K562 (cell line): ENCODE measurements at regions not wholly inside any gene's neighbourhood (a gene's known extent, or its start where the extent isn't known, plus 50 kb on each side); places are given as distances from the start of the nearest gene placed in this dataset.

Experiments used
- ATAC-seq: fragments of 200-7000 bp; cut with Tn5 transposase; 3 replicates; pipeline ENCODE4 v1.9.1; 2020; ENCODE audit warnings: moderate library complexity
- BruUV-seq: library from RNA; stranded (reverse); fragments of 400-500 nt; replicated peaks from 2 replicates; lab custom pipeline; 2021; lab: Mats Ljungman, UMichigan
- CTCF ChIA-PET: fragments of 300-600 bp; formaldehyde crosslinking; extraction: SDS; loops from one replicate; lab custom pipeline; 2021; ENCODE audit warnings: low intra/inter-chr PET ratio; lab: Yijun Ruan, JAX
- POLR2A ChIA-PET: fragments of 300-600, 350-650 bp; sonication (Branson Sonifier 250); formaldehyde crosslinking; extraction: SDS; loops from one replicate; lab custom pipeline; 2021; ENCODE audit warnings: antibody characterized with exemption, inconsistent platforms; lab: Yijun Ruan, JAX
- DNase-seq, 4 experiments: peaks; one replicate each; pipeline versions ENCODE4 v3.0.0 to v3.0.0-alpha.2; 2011 to 2018; ENCODE audit warnings: low spot score in 3 of 4, mixed read lengths in 3 of 4; ENCODE audit errors: extremely low read depth in 1 of 4
- FAIRE-seq: peaks from 2 replicates; lab custom pipeline; 2011; peaks lifted over from hg19 to GRCh38; lab: Jason Lieb, UNC
- H2AFZ ChIP-seq: 2 replicates; pipeline ENCODE4 v1.6.0; 2011; ENCODE audit warnings: low read depth, low read length, control low read depth, inconsistent platforms
- H3K27ac ChIP-seq: fragments of 200-600 bp; 3 replicates; pipeline ENCODE4 v1.8.0; 2011; ENCODE audit warnings: low read depth, mild to moderate bottlenecking, control low read depth, inconsistent platforms, low read length, moderate library complexity, mixed read lengths; ENCODE audit errors: extremely low read depth
- H3K27me3 ChIP-seq, 2 experiments: fragments of 300-600 bp in 1 of 2; 2 replicates in 1 of 2; 3 replicates in 1 of 2; pipeline versions ENCODE4 v1.6.0 to v1.8.0; 2011; ENCODE audit warnings: inconsistent platforms in 2 of 2, low read length in 2 of 2, mild to moderate bottlenecking in 1 of 2, mixed read lengths in 1 of 2, moderate library complexity in 1 of 2; ENCODE audit not compliant: control insufficient read depth in 2 of 2, insufficient read depth in 2 of 2
- H3K36me3 ChIP-seq: fragments of 300-600 bp; 3 replicates; pipeline ENCODE4 v1.8.0; 2011; ENCODE audit warnings: mild to moderate bottlenecking, low read length, inconsistent platforms; ENCODE audit not compliant: control insufficient read depth, insufficient read depth
- H3K4me1 ChIP-seq, 2 experiments: fragments of 200-600 bp in 1 of 2; replicated peaks in 1 of 2; 2 replicates in 1 of 2; 3 replicates in 1 of 2; pipeline versions ENCODE4 v1.5.1 to v1.8.0; 2011; ENCODE audit warnings: inconsistent platforms in 2 of 2, low read length in 2 of 2, mild to moderate bottlenecking in 1 of 2, mixed read lengths in 1 of 2, moderate library complexity in 1 of 2; ENCODE audit not compliant: control insufficient read depth in 2 of 2, insufficient read depth in 2 of 2
- H3K4me2 ChIP-seq: 2 replicates; pipeline ENCODE4 v1.6.1; 2011; ENCODE audit warnings: low read length, control low read depth, inconsistent platforms, mixed read lengths; ENCODE audit not compliant: insufficient read depth
- H3K4me3 ChIP-seq: fragments of 200-600 bp; sonication (generic), shearing (Covaris generic); 2 replicates; pipeline ENCODE4 v1.5.1; 2016; ENCODE audit warnings: control low read depth, inconsistent platforms
- H3K79me2 ChIP-seq: fragments of 200-600 bp; 3 replicates; pipeline ENCODE4 v1.8.0; 2011; ENCODE audit warnings: low read length, inconsistent platforms; ENCODE audit not compliant: control insufficient read depth, insufficient read depth
- H3K9ac ChIP-seq, 2 experiments: 2 replicates each; pipeline versions ENCODE4 v1.6.0 to v1.6.1; 2011; ENCODE audit warnings: low read depth in 2 of 2, low read length in 2 of 2, control low read depth in 1 of 2, inconsistent platforms in 1 of 2, mild to moderate bottlenecking in 1 of 2, mixed read lengths in 1 of 2; ENCODE audit not compliant: insufficient read depth in 1 of 2
- H3K9me1 ChIP-seq: one replicate; pipeline ENCODE4 v1.6.0; 2011; ENCODE audit warnings: inconsistent platforms, mild to moderate bottlenecking, low read length, moderate library complexity; ENCODE audit not compliant: control insufficient read depth, insufficient read depth
- H3K9me3 ChIP-seq: replicated peaks from 2 replicates; pipeline ENCODE4 v1.5.1; 2011; ENCODE audit warnings: low read depth, low read length, inconsistent platforms; ENCODE audit not compliant: control insufficient read depth, insufficient read depth
- H4K20me1 ChIP-seq: replicated peaks from 2 replicates; pipeline ENCODE4 v1.6.1; 2011; ENCODE audit warnings: low read length, inconsistent platforms, mixed read lengths; ENCODE audit not compliant: control insufficient read depth, insufficient read depth
- ADNP ChIP-seq: fragments of 200-800 bp; sonication (Bioruptor generic); IDR thresholded peaks from 2 replicates; pipeline ENCODE4 v1.6.1; 2016; ENCODE audit warnings: missing genetic modification characterization, missing compliant biosample characterization
- BRD9 ChIP-seq: fragments of 450-650 bp; IDR thresholded peaks from 2 replicates; pipeline ENCODE4 v1.6.1; 2018; ENCODE audit warnings: low read depth; ENCODE audit not compliant: partially characterized antibody
- ETV1 ChIP-seq: fragments of 450-650 bp; conservative IDR thresholded peaks from 2 replicates; pipeline ENCODE4 v1.6.1; 2016; ENCODE audit warnings: missing genetic modification characterization, control low read depth, low read depth, missing compliant biosample characterization
- FOXK2 ChIP-seq, 2 experiments: fragments of 450-650 bp; IDR thresholded peaks in 1 of 2; conservative IDR thresholded peaks in 1 of 2; 2 replicates each; pipeline ENCODE4 v1.6.1; 2016; ENCODE audit warnings: low read depth in 2 of 2, mild to moderate bottlenecking in 1 of 2
- HOXB6 ChIP-seq: fragments of 250-450 bp; sonication (Bioruptor Pico); IDR thresholded peaks from 2 replicates; pipeline ENCODE4 v1.5.1; 2022; ENCODE audit warnings: mild to moderate bottlenecking, borderline replicate concordance
- HSF4 ChIP-seq: fragments of 250-450 bp; sonication (Bioruptor Pico); IDR thresholded peaks from 2 replicates; pipeline ENCODE4 v2.1.2; 2022; ENCODE audit warnings: mild to moderate bottlenecking, moderate library complexity, borderline replicate concordance
- LCOR ChIP-seq: sonication (generic); formaldehyde crosslinking; IDR thresholded peaks from 2 replicates; pipeline ENCODE4 v1.8.0; 2022; ENCODE audit warnings: mild to moderate bottlenecking, missing genetic modification reagents
- NCOA1 ChIP-seq: fragments of 450-650 bp; IDR thresholded peaks from 2 replicates; pipeline ENCODE4 v1.6.1; 2016; ENCODE audit warnings: low read depth
- NR1H2 ChIP-seq: sonication (generic); formaldehyde crosslinking; IDR thresholded peaks from 2 replicates; pipeline ENCODE4 v1.4.0; 2020; ENCODE audit warnings: mild to moderate bottlenecking, missing genetic modification reagents
- PBX2 ChIP-seq, 2 experiments: IDR thresholded peaks in 1 of 2; conservative IDR thresholded peaks in 1 of 2; 2 replicates each; pipeline ENCODE4 v1.6.1; 2016; ENCODE audit warnings: low read depth in 2 of 2, mild to moderate bottlenecking in 1 of 2, missing compliant biosample characterization in 1 of 2, missing genetic modification characterization in 1 of 2, moderate library complexity in 1 of 2
- POLR2A ChIP-seq: fragments of 450-650 bp; conservative IDR thresholded peaks from 2 replicates; pipeline ENCODE4 v1.6.1; 2016
- RBM17 ChIP-seq: fragments of 200-400 bp; formaldehyde crosslinking; IDR thresholded peaks from 2 replicates; pipeline ENCODE4 v1.6.1; 2017; ENCODE audit warnings: low read depth, mild to moderate bottlenecking, low read length, borderline replicate concordance
- UBTF ChIP-seq, 2 experiments: IDR thresholded peaks; 2 replicates each; pipeline ENCODE4 v1.6.1; 2012; ENCODE audit warnings: improper control_type of control experiment in 2 of 2, low read depth in 2 of 2, low read length in 2 of 2, borderline replicate concordance in 1 of 2
- WHSC1 ChIP-seq: IDR thresholded peaks from one replicate; pipeline ENCODE4 v1.6.1; 2012; ENCODE audit warnings: low read length, control low read depth, inconsistent platforms
- XRCC4 ChIP-seq: IDR thresholded peaks from one replicate; pipeline ENCODE4 v1.6.1; 2011; ENCODE audit not compliant: insufficient read depth, insufficient read length; ENCODE audit errors: extremely low read depth
- ZFX ChIP-seq: sonication (generic); formaldehyde crosslinking; IDR thresholded peaks from 2 replicates; pipeline ENCODE4 v1.8.0; 2022; ENCODE audit warnings: mild to moderate bottlenecking, missing genetic modification reagents, moderate library complexity
- ZNF282 ChIP-seq: sonication (generic); formaldehyde crosslinking; IDR thresholded peaks from 2 replicates; pipeline ENCODE4 v1.8.1; 2023; ENCODE audit warnings: missing genetic modification reagents
- ZNF785 ChIP-seq: fragments of 250-450 bp; sonication (Bioruptor Pico); IDR thresholded peaks from 2 replicates; pipeline ENCODE4 v1.4.0; 2020; ENCODE audit warnings: mild to moderate bottlenecking
- WGBS: fragments of 100-300 bp; shearing (Covaris generic); methylation state at CpG from one replicate; pipeline ENCODE4 v1.1.6; 2016; ENCODE audit warnings: low coverage, mixed read lengths; ENCODE audit not compliant: insufficient coverage; ENCODE audit errors: missing lambda C conversion rate; 5-methylcytosine and 5-hydroxymethylcytosine counted together
- in situ Hi-C: fragments of 300-500 bp; cut with MboI; formaldehyde crosslinking; loops from 4 replicates; pipeline ENCODE4 v1.15.0; 2018; ENCODE audit warnings: inconsistent platforms, mixed read lengths
- intact Hi-C: fragments of 100-400 bp; cut with micrococcal nuclease; formaldehyde crosslinking; loops from 2 replicates; pipeline ENCODE4 v1.14.2; 2022

DNA sequence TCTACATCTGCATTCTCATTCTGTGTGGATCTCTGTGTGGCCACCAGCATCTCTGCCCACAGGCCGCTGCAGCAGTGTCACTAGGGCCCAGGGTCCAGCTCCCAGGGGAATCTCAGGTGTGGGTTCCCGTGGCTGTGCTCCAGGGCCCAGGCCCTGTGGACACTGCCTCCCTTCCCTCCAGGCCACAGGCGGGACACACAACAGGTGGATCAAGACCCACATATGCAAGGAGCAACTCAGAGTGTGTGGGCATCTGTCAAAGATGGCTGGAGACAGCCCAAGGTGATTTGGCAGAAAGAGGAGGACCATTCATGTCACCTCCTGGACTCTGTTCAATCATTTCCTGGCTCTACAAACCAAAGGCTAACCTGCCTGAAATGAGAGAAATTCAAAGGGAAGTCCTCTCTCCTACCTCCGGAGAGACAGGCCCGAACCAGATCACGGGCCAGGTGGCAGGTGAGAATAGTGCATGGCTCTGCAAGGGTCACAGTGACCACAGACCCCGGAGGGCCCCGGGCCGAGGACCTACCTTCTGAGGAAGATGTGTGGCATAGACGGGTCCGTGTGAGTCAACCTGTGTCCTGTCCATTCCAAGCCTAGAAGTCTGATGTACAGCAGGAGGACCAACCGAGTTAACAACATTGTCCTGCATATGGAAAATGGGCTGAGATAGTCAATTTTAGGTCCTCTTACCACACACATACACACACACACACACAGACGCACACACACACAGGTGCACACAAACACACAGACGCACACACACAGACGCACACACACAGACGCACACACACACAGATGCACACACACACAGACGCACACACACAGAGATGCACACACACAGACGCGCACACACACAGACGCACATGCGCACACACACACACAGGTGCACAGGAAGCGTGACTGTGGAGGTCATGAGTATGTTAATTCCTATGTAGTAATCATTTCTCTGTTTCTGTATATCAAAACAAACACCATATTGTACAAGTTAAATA lies 1068.5 kb downstream of the BRD1 start:
- Histone ChIP-seq H3K4me2 (no peak overlapping the region), H3K9me3 (no peaks in the 10 kb centered on the region), H3K79me2 (no peaks in the 10 kb centered on the region), H3K36me3 (no peaks in the 10 kb centered on the region), H4K20me1 (no peaks in the 10 kb centered on the region), H3K4me1 (no peaks in the 10 kb centered on the region), H3K9me1 (no peaks in the 10 kb centered on the region), H3K27ac (no peak overlapping the region), H2AFZ (no peak overlapping the region), H3K9ac (no peak overlapping the region), H3K27me3 (peaks cover 0 to 4% of the 10 kb centered on the region in 2 experiments; a peak in 1 of 5 replicates), H3K4me3 (no peak overlapping the region)
- ATAC-seq (no peak), FAIRE-seq (no peak), DNase-seq (no peak)
- WGBS: under 1% methylated on average over 21 of the region's 22 CpGs
- BruUV-seq: no TSS peak
- in situ Hi-C loops (no loop called here), intact Hi-C loops (no loop called here)
- ChIA-PET POLR2A (no interaction called here), CTCF (no interaction called here)
- no peak for TF ChIP-seq FOXK2 (conservative IDR thresholded peaks at IDR 0.05 in 1 of 2, IDR thresholded peaks at IDR 0.05 in 1 of 2; ENCODE audit: low read depth in 2 of 2)
- TF ChIP-seq XRCC4: no peak
- no peak for TF ChIP-seq NR1H2 (CRISPR knock-in tag)
- TF ChIP-seq NCOA1: no peak
- no peak for TF ChIP-seq UBTF (IDR thresholded peaks at IDR 0.05; ENCODE audit: borderline replicate concordance in 1 of 2, low read depth in 2 of 2, low read length in 2 of 2)
- no peak for TF ChIP-seq ADNP (tag)
- TF ChIP-seq ETV1 (tag): no peak
- TF ChIP-seq ZNF282: no peak
- TF ChIP-seq PBX2 (CRISPR knock-in tag; IDR thresholded peaks at IDR 0.05; ENCODE audit: low read depth): no peak
- no peak for TF ChIP-seq PBX2 (tag; conservative IDR thresholded peaks at IDR 0.05; ENCODE audit: low read depth)
- no peak for TF ChIP-seq LCOR (CRISPR knock-in tag)
- TF ChIP-seq WHSC1: no peak
- TF ChIP-seq ZNF785 (CRISPR knock-in tag): no peak
- no peak for TF ChIP-seq HSF4 (CRISPR knock-in tag)
- TF ChIP-seq POLR2A: no peak
- no peak for TF ChIP-seq HOXB6 (CRISPR knock-in tag)
- TF ChIP-seq ZFX: no peak
- no peak for TF ChIP-seq BRD9
- no peak for TF ChIP-seq RBM17
